Heart left ventricle (tissue), 16 donors: ENCODE measurements at regions not wholly inside any gene's neighbourhood (a gene's known extent, or its start where the extent isn't known, plus 50 kb on each side); places are given as distances from the start of the nearest gene placed in this dataset.

Experiments
- ATAC-seq, 4 donors: fragments of 200-7000 bp; cut with Tn5 transposase; one replicate each; pipeline ENCODE4 v1.9.1; 2020 to 2022; ENCODE audit warnings: moderate library complexity in 4 of 4, mild to moderate bottlenecking in 3 of 4, moderate number of reproducible peaks in 1 of 4
- DNase-seq, 5 donors: peaks; one replicate each; pipeline ENCODE4 v3.0.0-alpha.2; 2020
- H3K27ac ChIP-seq, 12 donors: fragments of 200-600 bp; sonication (generic) in 4 of 12; one replicate each; pipeline versions ENCODE4 v1.5.0 to v1.8.0; 2016 to 2022; ENCODE audit warnings: mild to moderate bottlenecking in 2 of 12
- H3K27me3 ChIP-seq, 9 donors: fragments of 200-600 bp; sonication (generic) in 2 of 9; one replicate each; pipeline versions ENCODE4 v1.5.1 to v1.8.0; 2016 to 2022; ENCODE audit warnings: mild to moderate bottlenecking in 3 of 9
- H3K36me3 ChIP-seq, 9 donors: fragments of 200-600 bp; sonication (generic) in 2 of 9; one replicate each; pipeline versions ENCODE4 v1.5.0 to v1.8.0; 2018 to 2022; ENCODE audit warnings: mild to moderate bottlenecking in 2 of 9
- H3K4me1 ChIP-seq, 12 donors: fragments of 200-600 bp; sonication (generic) in 4 of 12; one replicate each; pipeline versions ENCODE4 v1.5.0 to v1.8.0; 2016 to 2022; ENCODE audit warnings: mild to moderate bottlenecking in 3 of 12
- H3K4me3 ChIP-seq, 12 donors: fragments of 200-600 bp; sonication (generic) in 4 of 12; one replicate each; pipeline versions ENCODE4 v1.5.0 to v1.8.0; 2017 to 2022; ENCODE audit warnings: mild to moderate bottlenecking in 9 of 12, moderate library complexity in 4 of 12
- H3K9me3 ChIP-seq, 12 donors: fragments of 200-600 bp; sonication (generic) in 4 of 12; one replicate each; pipeline versions ENCODE4 v1.5.0 to v1.8.0; 2016 to 2022; ENCODE audit warnings: mild to moderate bottlenecking in 1 of 12
- CTCF ChIP-seq, 12 donors: fragments of 200-600 bp; sonication (generic) in 4 of 12; IDR thresholded peaks; one replicate each; pipeline versions ENCODE4 v1.5.0 to v1.8.0; 2018 to 2022; ENCODE audit warnings: antibody characterized with exemption in 12 of 12, mild to moderate bottlenecking in 5 of 12
- POLR2A ChIP-seq, 2 donors: fragments of 450-650 bp; IDR thresholded peaks; one replicate each; pipeline ENCODE4 v1.6.1; 2017; ENCODE audit warnings: antibody characterized with exemption in 2 of 2, mild to moderate bottlenecking in 2 of 2, moderate library complexity in 2 of 2
- WGBS, 4 donors: extraction: QIAGEN DNeasy Blood & Tissue Kit in 2 of 4; methylation state at CpG; one replicate each; pipeline versions ENCODE4 v1.1.5 to v1.1.7; 2013 to 2018; 5-methylcytosine and 5-hydroxymethylcytosine counted together
- intact Hi-C, 10 donors: fragments of 100-400 bp; cut with DNase I; formaldehyde crosslinking; loops; one replicate each; pipeline versions ENCODE4 v1.11.1 to v1.14.2; 2022
- donor health status: ischemic (EF 13 %, LVEDD 7.1; RV severe dilation, severe dysfunction).
- donor health status: healthy with polysubstance abuse.
- donor health status: DM: no; HTN: yes; CAD: no.
- donor health status: DM: no; HTN: no; CAD: no.
- donor health status: ischemic (EF 25% LVEDD 6.9; RV normal size, moderate dysfunction).
- donor health status: ischemic (EF 25% LVEDD 5.7; RV mildly dilated, moderate dysfunction).
- donor health status: healthy.
- donor health status: DM: yes; HTN: yes; CAD: no.
- donor health status: ischemic (EF 35%, LVEDD 5.7; RV mildly dilated, moderate dysfunction).
- donor health status: nonischemic (EF 11% LVEDD 7.7; RV severe dilation, severe dysfunction).
- donor health status: DM: yes; HTN: yes; CAD: no.
- donor health status: PGD.
- donor health status: ischemic (EF 29% LVEDD 5.4; RV normal size, mild dysfunction).
- donor health status: nonischemic (EF 23%, LVEDD 6.1; RV moderate dilation, normal function).

- H3K9me3 ChIP-seq: peaks cover 0 to 8% (median 0%) of the 10 kb centered on the region in 12 donors
- WGBS, 4 donors: 78 to 86% (median 85%) methylated on average over 3 of the region's 3 CpGs
- no peaks in the 10 kb centered on the region for H3K27me3 ChIP-seq
- intact Hi-C loops: no loop called here
- no peaks in the 10 kb centered on the region for H3K4me1 ChIP-seq
- DNase-seq: no peak
- no peaks in the 10 kb centered on the region for H3K36me3 ChIP-seq
- TF ChIP-seq CTCF (IDR thresholded peaks at IDR 0.05) (no peak), POLR2A (IDR thresholded peaks at IDR 0.05) (no peak)
- no peak for ATAC-seq
- H3K27ac ChIP-seq: no peak overlapping the region
- H3K4me3 ChIP-seq: no peak overlapping the region
Measured at GRCh38 chr3:74550686-74551085, 63.8 kb downstream of the CNTN3 start.

GRCh38 chr3:74546426-74546825, 68.0 kb downstream of the CNTN3 start:
- Histone ChIP-seq H3K27ac (no peak overlapping the region), H3K4me1 (no peaks in the 10 kb centered on the region), H3K9me3 (no peaks in the 10 kb centered on the region), H3K36me3 (no peaks in the 10 kb centered on the region), H3K27me3 (no peaks in the 10 kb centered on the region), H3K4me3 (no peak overlapping the region)
- intact Hi-C loops: no loop called here
- no peak for DNase-seq
- WGBS, 4 donors: 52 to 62% (median 59%) methylated on average over 4 of the region's 4 CpGs
- TF ChIP-seq CTCF (IDR thresholded peaks at IDR 0.05) (no peak), POLR2A (IDR thresholded peaks at IDR 0.05) (no peak)
- ATAC-seq: no peak

GRCh38 chr3:74542441-74542840, 72.0 kb downstream of the CNTN3 start:
- Histone ChIP-seq H3K4me3 (no peak overlapping the region), H3K27ac (no peak overlapping the region), H3K36me3 (no peaks in the 10 kb centered on the region), H3K27me3 (no peaks in the 10 kb centered on the region), H3K9me3 (no peaks in the 10 kb centered on the region), H3K4me1 (no peaks in the 10 kb centered on the region)
- TF ChIP-seq CTCF (IDR thresholded peaks at IDR 0.05): no peak
- TF ChIP-seq POLR2A (IDR thresholded peaks at IDR 0.05): no peak
- WGBS, 4 donors: 85 to 92% (median 89%) methylated on average over 2 of the region's 2 CpGs
- DNase-seq: no peak
- ATAC-seq: no peak
- intact Hi-C loops: no loop called here

GRCh38 chr3:74539876-74540275, 74.6 kb downstream of the CNTN3 start:
- 45 to 57% (median 51%) methylated on average over 3 of the region's 3 CpGs for WGBS, 4 donors
- no peaks in the 10 kb centered on the region for H3K27me3 ChIP-seq
- no peak for ATAC-seq

More at GRCh38 chr3:74539876-74540275, 74.6 kb downstream of the CNTN3 start:
- H3K36me3 ChIP-seq: no peaks in the 10 kb centered on the region
- no peak overlapping the region for H3K27ac ChIP-seq
- peaks cover 0 to 7% (median 0%) of the 10 kb centered on the region in 12 donors for H3K9me3 ChIP-seq
- no peak for TF ChIP-seq POLR2A (IDR thresholded peaks at IDR 0.05)
- no peak for TF ChIP-seq CTCF (IDR thresholded peaks at IDR 0.05)
- no peak overlapping the region for H3K4me3 ChIP-seq
- intact Hi-C loops: no loop called here
- no peaks in the 10 kb centered on the region for H3K4me1 ChIP-seq
- no peak for DNase-seq
